ENCODE measurements at regions not wholly inside any gene's neighbourhood (a gene's known extent, or its start where the extent isn't known, plus 50 kb on each side); places are given as distances from the start of the nearest gene placed in this dataset.

DNA sequence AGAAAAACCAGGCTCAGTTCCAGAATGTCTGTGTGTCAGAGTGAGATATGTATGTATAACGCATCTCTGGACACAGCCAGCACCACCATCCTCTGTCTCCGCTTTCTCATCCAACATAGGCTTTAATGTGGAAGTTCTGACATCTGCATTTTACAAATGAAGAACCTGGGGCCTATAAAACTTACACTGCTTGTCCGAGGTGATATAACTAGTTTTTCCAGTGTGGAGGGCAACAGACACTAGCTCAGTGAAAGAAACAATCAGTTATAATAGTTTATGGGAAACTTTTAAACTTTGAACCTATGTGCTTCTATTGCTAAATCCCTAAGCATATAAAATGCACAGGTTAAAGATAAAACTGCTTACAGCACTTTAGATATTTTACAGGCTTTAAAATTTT lies 208.7 kb downstream of the CRPPA start:
- no peak for DNase-seq

GRCh38 chr7:16212032-16212431 lies 209.3 kb downstream of the CRPPA start:
- no peak for DNase-seq

DNA sequence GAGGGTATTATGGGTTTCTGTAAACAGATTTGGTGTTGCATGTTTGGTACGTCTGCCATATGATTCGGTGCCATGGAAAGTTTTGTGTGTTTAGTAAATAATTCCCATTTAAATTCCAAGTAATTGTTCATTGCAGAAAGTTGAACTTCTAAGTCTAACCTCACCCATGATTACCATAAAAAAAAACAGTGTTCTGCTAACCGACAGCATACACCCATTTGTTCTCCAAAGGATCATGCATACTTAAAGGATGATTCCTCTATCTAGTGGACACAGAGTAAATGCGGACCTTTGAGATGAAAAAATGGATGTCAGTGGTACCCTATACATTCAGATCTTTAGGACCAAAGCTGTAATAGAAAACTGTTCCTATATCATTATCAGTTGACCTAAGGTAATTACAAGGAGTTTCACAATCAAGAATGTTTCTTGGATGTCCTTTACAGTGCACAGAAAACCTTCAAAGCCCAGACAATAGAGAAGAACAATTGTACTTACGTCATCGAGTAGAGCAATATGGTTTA lies 209.9 kb downstream of the CRPPA start:
- no peak for DNase-seq

DNA sequence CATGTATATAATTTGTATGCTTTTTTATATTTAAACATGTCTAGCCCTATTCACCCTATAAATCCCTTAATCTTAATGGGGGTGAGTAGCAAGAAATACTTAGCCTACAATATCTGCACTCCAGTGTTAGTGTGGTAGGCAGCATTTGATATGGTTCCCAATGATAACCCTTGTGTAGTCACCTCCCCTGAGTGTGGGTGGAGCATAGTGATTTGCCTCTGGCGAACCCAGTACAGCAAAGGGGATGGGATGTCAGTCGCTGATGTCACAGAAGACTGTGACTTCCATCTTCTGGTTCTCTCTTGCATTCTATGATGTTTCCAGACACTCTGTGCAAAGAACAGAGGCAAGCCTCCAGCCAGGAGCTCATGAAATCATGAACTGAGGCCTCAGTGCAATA lies 211.2 kb downstream of the CRPPA start:
- no peak for DNase-seq

- DNase-seq: no peak
Observed at GRCh38 chr7:16207321-16207720, 214.0 kb downstream of the CRPPA start.

DNA sequence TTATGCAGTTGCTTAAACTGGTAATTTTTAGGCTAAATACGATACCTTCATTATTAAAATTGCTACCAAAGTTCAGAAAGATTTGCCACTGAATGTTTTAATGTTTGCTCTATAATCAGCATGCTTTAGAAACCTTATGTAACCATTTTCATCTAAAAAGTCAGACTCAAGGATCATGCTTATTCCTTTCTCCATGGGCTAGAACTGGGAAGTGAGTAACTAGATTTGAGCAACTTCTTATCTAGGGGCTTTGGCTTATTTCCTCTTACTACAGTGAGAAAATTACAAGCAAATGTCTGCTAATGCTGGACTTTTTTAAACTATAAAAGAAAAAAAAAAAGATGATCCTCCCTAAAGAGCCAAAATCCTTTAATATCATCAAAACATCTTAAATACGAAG lies 215.9 kb downstream of the CRPPA start:
- no peak for DNase-seq

- DNase-seq: no peak
Observed at GRCh38 chr7:16204953-16205352, 216.4 kb downstream of the CRPPA start.

DNA sequence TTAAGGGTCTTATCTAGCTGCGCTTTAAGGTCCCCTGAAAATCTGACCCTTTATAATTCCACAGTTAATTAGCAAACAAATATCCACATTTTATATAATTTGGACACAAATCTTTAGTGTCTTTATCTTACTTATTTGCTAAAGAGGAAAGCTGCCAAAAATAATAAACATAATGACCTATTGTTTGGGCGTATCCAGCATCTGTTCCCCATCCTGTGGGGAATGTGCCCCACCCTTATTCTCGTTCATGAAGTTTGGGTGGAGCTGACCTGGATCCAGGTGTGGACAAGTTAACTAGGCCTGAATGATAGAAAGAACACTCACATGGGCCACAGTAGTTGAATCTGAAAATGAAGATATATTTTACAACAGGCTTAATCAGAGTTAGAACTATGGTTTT lies 218.3 kb downstream of the CRPPA start:
- no peak for DNase-seq

DNA sequence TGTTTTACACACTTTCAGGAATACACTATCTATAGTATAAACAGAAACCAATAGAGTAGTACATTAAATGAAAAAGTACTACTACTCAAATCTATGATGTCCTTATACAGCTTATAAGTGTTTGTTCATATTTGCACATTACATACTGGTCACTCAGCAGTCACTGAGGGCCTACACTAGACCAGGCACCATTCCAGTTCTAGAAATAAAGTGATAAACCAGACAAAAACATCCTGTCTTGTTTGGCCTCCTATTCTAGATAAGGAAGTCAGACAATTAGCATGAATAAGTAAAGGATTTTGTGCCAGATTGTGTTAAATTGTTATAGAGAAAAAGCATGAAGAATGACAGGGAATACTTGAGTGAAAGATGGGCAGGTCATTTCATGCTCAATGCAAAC lies 219.0 kb downstream of the CRPPA start:
- no peak for DNase-seq

DNA sequence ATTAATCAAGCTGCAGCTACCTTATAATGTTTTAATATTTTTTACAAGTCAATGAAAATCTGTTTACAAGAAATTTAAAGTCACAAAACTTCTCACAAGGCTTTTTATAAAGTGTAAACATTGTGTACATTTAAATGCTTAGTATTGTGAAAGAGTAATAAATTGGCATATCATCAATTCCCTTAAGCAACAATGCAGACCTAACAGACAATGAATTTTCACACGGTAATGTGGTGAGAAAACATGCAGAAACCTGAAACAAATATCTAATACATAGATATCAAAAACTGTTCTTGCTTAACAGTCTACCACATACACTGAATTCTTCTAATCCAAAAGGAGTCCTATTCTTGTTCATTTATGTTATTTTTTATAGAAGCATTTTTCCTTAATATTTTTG lies 220.7 kb downstream of the CRPPA start:
- no peak for DNase-seq

GRCh38 chr7:16193631-16194030 lies 227.7 kb downstream of the CRPPA start:
- DNase-seq: no peak

DNA sequence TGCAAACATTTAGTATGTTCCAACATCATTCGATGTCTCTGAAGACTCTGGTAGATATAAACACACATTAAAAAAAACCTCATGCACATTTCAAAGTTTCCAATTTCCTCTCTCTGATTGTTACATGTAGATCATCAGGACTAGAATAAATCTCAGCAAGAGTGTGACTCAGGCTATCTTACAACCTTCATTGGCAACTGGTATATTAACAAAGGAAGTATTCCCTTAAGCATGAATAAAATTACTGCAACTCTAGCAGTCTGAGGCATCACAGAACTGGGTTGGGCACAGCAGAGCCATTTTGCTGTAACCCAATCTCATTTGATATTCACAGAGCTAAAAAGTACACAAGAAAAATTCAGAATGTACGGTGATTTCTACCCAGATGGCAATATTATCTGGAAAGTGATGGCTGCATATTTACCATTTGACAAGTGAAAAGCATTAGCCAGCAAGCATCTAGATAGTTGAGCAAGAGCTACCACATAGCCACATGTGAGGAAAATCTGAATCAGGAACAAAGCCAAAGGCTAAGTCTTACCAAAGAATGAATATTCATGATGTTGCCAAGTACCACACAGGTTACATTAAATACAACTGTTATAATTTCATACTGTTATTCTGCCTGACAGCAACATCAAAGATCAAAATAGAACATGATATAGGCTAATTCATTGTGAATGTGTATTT lies 232.2 kb downstream of the CRPPA start:
- no peak for DNase-seq

DNA sequence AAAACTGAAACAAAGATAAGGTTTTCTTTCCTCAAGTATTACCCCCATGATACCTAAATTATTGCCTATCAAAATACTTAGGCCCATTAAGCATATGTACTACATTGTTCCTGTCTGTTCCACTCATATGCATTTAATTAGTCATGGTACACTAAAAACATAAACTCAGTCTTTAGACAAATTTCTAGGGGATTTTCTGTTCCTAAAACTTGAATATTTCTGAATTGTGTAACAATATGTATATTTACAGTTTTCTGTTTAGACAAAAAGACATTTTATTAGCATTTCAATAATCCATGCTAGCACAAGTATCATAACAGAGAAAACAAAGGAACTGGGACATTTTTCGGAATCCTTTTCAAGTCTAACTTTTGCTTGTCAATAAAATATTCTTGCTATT lies 234.2 kb downstream of the CRPPA start:
- DNase-seq: no peak

DNA sequence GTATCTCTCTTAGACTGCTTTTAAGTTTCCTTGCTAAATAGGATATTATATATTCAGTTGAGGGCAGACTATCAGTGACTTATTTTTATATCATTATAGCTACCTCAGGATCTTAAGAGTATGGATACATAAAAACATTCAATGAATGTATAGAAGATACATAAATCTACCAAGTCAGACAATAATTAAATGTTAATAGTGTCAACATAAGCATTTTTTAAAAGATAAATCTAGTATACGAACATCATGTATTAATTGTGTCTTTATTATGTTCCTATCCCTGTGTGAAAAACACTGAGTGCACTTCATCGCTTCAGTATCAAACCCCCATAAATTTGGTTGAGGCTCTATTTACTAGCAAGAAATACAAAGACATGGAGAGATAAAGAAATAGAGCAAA lies 242.8 kb downstream of the CRPPA start:
- no peak for DNase-seq

GRCh38 chr7:16178092-16178491 lies 243.2 kb downstream of the CRPPA start:
- DNase-seq: no peak

- DNase-seq: no peak
Observed at GRCh38 chr7:16174253-16174652, 247.1 kb downstream of the CRPPA start.

- no peak for DNase-seq
Observed at GRCh38 chr7:16172366-16172765, 249.0 kb downstream of the CRPPA start.

DNA sequence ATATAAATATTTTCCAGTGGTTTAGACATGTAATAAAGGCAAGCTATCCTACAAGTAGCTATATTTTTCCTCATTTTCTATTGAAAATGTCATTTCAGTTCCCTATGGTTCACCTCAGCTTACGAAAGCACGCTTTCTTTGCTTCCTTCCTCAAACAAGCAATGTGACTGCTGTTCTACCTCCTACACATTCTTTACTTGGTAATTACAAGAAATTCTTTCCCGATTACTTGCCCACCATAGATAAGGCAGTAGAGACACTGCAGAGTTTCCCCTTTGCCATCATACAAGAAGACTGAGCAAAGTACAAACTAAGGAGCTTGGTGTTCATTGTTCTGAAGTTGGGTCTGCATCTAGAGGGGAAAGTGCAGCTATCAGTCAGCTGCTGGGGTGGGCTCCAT lies 249.4 kb downstream of the CRPPA start:
- no peak for DNase-seq

- no peak for DNase-seq
Observed at GRCh38 chr7:16170671-16171070, 250.7 kb downstream of the CRPPA start.

DNA sequence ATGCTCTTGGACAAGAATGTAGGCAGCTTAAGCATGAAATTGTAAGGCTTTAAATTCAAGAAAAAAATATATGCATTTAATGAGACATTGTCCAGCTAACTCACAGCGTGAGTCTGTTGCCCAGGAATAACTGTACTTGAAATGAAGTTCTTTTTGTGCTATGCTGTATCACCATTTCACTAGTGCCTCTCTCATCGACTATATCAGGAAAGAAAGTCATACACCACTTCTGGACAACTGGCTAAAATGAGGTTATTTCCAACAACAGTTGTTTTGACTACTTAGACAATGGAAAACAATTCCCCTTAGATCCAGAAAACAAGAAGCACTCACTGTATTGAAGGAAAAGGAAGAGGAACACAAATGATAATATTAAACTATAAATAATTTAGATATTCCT lies 251.8 kb downstream of the CRPPA start:
- no peak for DNase-seq

- no peak for DNase-seq
Observed at GRCh38 chr7:16167526-16167925, 253.8 kb downstream of the CRPPA start.

DNA sequence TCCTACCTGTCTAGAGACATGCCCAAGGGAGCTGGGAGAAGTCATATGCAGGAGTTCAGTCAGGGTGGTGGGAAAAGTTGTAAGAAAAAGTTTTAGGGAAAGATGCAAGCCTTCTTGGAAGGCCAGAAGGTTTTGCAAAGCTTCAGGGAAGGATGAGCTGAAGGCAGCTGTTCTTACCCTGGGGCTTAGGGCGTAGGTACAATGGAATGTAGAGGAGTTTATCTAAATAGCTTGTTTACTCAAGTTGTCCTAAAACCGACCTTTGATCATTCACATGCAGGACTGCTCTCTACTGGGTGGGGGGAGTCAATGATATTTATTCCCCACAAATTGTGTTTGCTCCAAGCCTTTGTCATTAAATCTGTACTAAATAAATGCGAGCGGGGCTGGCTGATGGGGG lies 277.0 kb downstream of the CRPPA start:
- no peak for DNase-seq

GRCh38 chr7:16137944-16138343 lies 283.4 kb downstream of the CRPPA start:
- no peak for DNase-seq

DNA sequence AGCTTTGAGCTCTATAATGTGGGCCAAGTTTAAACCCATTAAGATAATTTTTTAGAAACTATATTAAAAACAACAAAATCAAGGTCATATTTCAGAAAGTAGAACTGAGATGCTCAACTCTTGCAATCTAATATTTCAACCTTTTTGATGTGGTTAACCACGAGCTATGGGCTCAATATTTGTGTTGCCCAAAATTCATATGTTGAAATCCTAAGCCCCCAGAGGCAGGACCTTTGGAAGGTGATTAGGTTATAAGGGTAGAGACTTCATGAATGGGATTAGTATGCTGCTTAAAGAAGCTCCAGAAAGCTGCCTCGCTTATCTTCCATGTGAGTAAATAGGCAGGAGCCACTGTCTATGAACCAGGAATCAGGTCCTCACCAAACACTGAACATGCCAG lies 284.4 kb downstream of the CRPPA start:
- DNase-seq: no peak

DNA sequence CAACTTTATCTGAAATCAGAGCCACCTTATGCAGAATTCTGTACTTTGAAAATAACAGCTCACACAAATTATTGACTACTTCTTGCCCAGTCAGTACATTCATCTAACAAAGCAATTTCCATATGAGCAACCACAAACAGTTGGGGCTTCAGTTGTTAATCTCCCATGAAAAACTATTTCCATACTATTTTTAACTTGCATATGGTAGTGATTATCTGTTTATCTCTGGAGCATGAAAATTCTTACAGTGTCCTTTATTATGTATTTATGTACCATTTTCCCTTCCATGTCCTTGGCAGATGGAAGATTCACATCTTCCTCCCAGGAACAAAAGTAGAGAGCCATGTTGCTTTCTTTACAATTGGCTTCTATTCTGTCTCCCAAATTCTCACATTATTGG lies 285.7 kb downstream of the CRPPA start:
- no peak for DNase-seq
